ENCODE measurements at regions not wholly inside any gene's neighbourhood (a gene's known extent, or its start where the extent isn't known, plus 50 kb on each side); places are given as distances from the start of the nearest gene placed in this dataset.

GRCh38 chr4:141922236-141922635 lies 285.9 kb downstream of the IL15 start:
- no peak for DNase-seq

GRCh38 chr4:141926406-141926805 lies 290.0 kb downstream of the IL15 start:
- DNase-seq = no peak

GRCh38 chr4:141932490-141932889 lies 296.1 kb downstream of the IL15 start:
- DNase-seq = no peak

- DNase-seq = no peak
These were observed 297.6 kb downstream of the IL15 start for GRCh38 chr4:141933978-141934377.

- DNase-seq = no peak
These were observed 319.3 kb downstream of the IL15 start for GRCh38 chr4:141955696-141956095.

GRCh38 chr4:141957416-141957815 lies 321.0 kb downstream of the IL15 start:
- no peak for DNase-seq

GRCh38 chr4:141962486-141962885 lies 326.1 kb downstream of the IL15 start:
- no peak for DNase-seq

- no peak for DNase-seq
These were observed 335.5 kb downstream of the IL15 start for GRCh38 chr4:141971869-141972268.

- DNase-seq = no peak
These were observed 336.6 kb downstream of the IL15 start for GRCh38 chr4:141972950-141973349.
